DND-41 (cell line): ENCODE measurements at regions not wholly inside any gene's neighbourhood (a gene's known extent, or its start where the extent isn't known, plus 50 kb on each side); places are given as distances from the start of the nearest gene placed in this dataset.
"Not testable (repeated sequence)": the region's sequence is repeated elsewhere in the genome, so short reads cannot be mapped to it uniquely, and the experiment has no call there.

Experiments used
- ATAC-seq: fragments of 200-7000 bp; cut with Tn5 transposase; 3 replicates; pipeline ENCODE4 v1.9.1; 2021; ENCODE audit warnings: low read depth; ENCODE audit not compliant: insufficient read depth
- DNase-seq: peaks from one replicate; pipeline ENCODE4 v3.0.0-alpha.2; 2020
- H2AFZ ChIP-seq: 2 replicates; pipeline ENCODE4 v1.6.0; 2012; ENCODE audit warnings: low read depth, low read length
- H3K27ac ChIP-seq: 2 replicates; pipeline ENCODE4 v1.5.1; 2012; ENCODE audit warnings: low read length, inconsistent platforms
- H3K27me3 ChIP-seq: fragments of 200-600 bp; sonication (generic); 2 replicates; pipeline ENCODE4 v1.6.0; 2012; ENCODE audit warnings: low read length, mild to moderate bottlenecking, inconsistent platforms; ENCODE audit not compliant: insufficient read depth, poor library complexity
- H3K36me3 ChIP-seq: 2 replicates; pipeline ENCODE4 v1.5.1; 2012; ENCODE audit warnings: low read length, inconsistent platforms; ENCODE audit not compliant: insufficient read depth
- H3K4me1 ChIP-seq: 2 replicates; pipeline ENCODE4 v1.5.1; 2012; ENCODE audit warnings: mild to moderate bottlenecking, low read length; ENCODE audit not compliant: insufficient read depth
- H3K4me2 ChIP-seq: 2 replicates; pipeline ENCODE4 v1.6.0; 2012; ENCODE audit warnings: mild to moderate bottlenecking, moderate library complexity, low read length, inconsistent platforms; ENCODE audit not compliant: insufficient read depth
- H3K4me3 ChIP-seq, 2 experiments: fragments of 200-600 bp in 1 of 2; shearing (Covaris generic) in 1 of 2; 2 replicates each; pipeline ENCODE4 v1.5.1; 2012 to 2016; ENCODE audit warnings: inconsistent platforms in 2 of 2, low read length in 2 of 2, mild to moderate bottlenecking in 2 of 2, low read depth in 1 of 2, moderate library complexity in 1 of 2
- H3K79me2 ChIP-seq: 2 replicates; pipeline ENCODE4 v1.6.0; 2012; ENCODE audit warnings: low read length, inconsistent platforms; ENCODE audit not compliant: insufficient read depth
- H3K9ac ChIP-seq: 2 replicates; pipeline ENCODE4 v1.6.0; 2012; ENCODE audit warnings: low read depth, mild to moderate bottlenecking, inconsistent platforms, low read length, moderate library complexity
- H3K9me3 ChIP-seq: 2 replicates; pipeline ENCODE4 v1.5.1; 2012; ENCODE audit warnings: low read length, moderate library complexity, mild to moderate bottlenecking, inconsistent platforms; ENCODE audit not compliant: insufficient read depth, severe bottlenecking
- H4K20me1 ChIP-seq: 2 replicates; pipeline ENCODE4 v1.6.0; 2012; ENCODE audit warnings: low read length; ENCODE audit not compliant: insufficient read depth
- CTCF ChIP-seq: IDR thresholded peaks from 2 replicates; pipeline ENCODE4 v1.5.1; 2012; ENCODE audit warnings: borderline replicate concordance, low read length, moderate library complexity, mild to moderate bottlenecking; ENCODE audit not compliant: poor library complexity, severe bottlenecking; ENCODE audit errors: extremely low read depth
- EZH2 ChIP-seq: IDR thresholded peaks from 3 replicates; pipeline ENCODE4 v1.6.1; 2012; ENCODE audit warnings: borderline replicate concordance, low read depth, mild to moderate bottlenecking, moderate library complexity, low read length, inconsistent platforms; ENCODE audit not compliant: severe bottlenecking

- H3K27ac ChIP-seq, result no peak overlapping the region
- DNase-seq, result no peak
- H3K79me2 ChIP-seq, result no peaks in the 10 kb centered on the region
- H3K27me3 ChIP-seq, result no peaks in the 10 kb centered on the region
- H3K4me3 ChIP-seq, result no peak overlapping the region
- no peak overlapping the region for H3K9ac ChIP-seq
- H2AFZ ChIP-seq, result no peak overlapping the region
- H3K4me2 ChIP-seq, result no peak overlapping the region
- TF ChIP-seq EZH2, result no peak
- no peak for TF ChIP-seq CTCF
- H3K4me1 ChIP-seq, result peaks cover 11% of the 10 kb centered on the region
- no peaks in the 10 kb centered on the region for H3K36me3 ChIP-seq
- no peak for ATAC-seq
- no peaks in the 10 kb centered on the region for H3K9me3 ChIP-seq
- 0 out of 2 replicates have a peak, but pooled peaks cover 3% of the 10 kb centered on the region for H4K20me1 ChIP-seq
Observed at GRCh38 chr16:29304251-29304650, 102.3 kb downstream of the NPIPB11 start.

DNA sequence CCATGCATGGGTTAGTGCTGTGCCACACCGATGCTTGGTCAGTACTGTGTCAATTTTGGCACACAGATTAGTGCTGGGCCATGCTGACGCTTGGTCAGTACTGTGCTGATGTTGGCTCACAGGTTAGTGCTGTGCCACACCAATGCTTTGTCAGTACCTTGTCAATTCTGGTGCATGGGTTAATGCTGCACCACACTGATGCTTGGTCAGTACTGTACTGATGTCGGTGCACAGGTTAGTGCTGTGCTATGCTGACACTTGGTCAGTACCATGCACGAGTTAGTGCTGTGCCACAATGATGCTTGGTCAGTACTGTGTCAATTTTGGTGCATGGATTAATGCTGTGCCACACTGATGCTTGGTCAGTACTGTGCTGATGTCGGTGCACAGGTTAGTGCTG, 103.0 kb downstream of the NPIPB11 start:
- Histone ChIP-seq H3K79me2 (no peaks in the 10 kb centered on the region), H3K4me1 (peaks cover 11% of the 10 kb centered on the region), H3K4me2 (no peak overlapping the region), H2AFZ (no peak overlapping the region), H3K27ac (no peak overlapping the region), H4K20me1 (0 out of 2 replicates have a peak, but pooled peaks cover 3% of the 10 kb centered on the region), H3K4me3 (no peak overlapping the region), H3K9me3 (no peaks in the 10 kb centered on the region), H3K27me3 (no peaks in the 10 kb centered on the region), H3K9ac (no peak overlapping the region), H3K36me3 (no peaks in the 10 kb centered on the region)
- TF ChIP-seq CTCF (no peak), EZH2 (no peak)
- no peak for ATAC-seq
- no peak for DNase-seq

DNA sequence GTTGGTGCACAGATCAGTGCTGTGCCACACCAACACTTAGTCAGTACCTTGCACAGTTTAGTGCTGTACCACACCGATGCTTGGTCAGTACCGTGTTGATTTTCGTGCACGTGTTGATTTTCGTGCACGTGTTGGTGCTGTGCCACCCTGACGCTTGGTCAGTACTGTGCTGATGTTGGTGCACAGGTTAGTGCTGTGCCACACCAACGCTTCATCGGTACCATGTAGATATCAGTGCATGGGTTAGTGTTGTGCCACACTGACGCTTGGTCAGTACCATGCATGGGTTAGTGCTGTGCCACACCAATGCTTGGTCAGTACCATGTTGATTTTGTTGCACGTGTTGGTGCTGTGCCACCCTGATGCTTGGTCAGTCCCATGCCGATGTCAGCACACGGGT, 103.5 kb downstream of the NPIPB11 start:
- no peak overlapping the region for H3K9ac ChIP-seq
- DNase-seq, result no peak
- H3K4me1 ChIP-seq, result peaks cover 11% of the 10 kb centered on the region
- no peaks in the 10 kb centered on the region for H3K79me2 ChIP-seq
- no peaks in the 10 kb centered on the region for H3K9me3 ChIP-seq
- no peak for ATAC-seq
- no peak overlapping the region for H3K27ac ChIP-seq
- H3K36me3 ChIP-seq, result no peaks in the 10 kb centered on the region
- no peak for TF ChIP-seq CTCF
- TF ChIP-seq EZH2, result no peak
- no peak overlapping the region for H2AFZ ChIP-seq
- H3K27me3 ChIP-seq, result no peaks in the 10 kb centered on the region
- H4K20me1 ChIP-seq, result 0 out of 2 replicates have a peak, but pooled peaks cover 3% of the 10 kb centered on the region
- H3K4me3 ChIP-seq, result no peak overlapping the region
- H3K4me2 ChIP-seq, result no peak overlapping the region

GRCh38 chr16:29302433-29302832, 104.1 kb downstream of the NPIPB11 start:
- not testable (repeated sequence) for H3K9ac ChIP-seq, H3K27ac ChIP-seq, H2AFZ ChIP-seq, DNase-seq, H3K4me2 ChIP-seq, H3K79me2 ChIP-seq, H4K20me1 ChIP-seq, H3K27me3 ChIP-seq, H3K36me3 ChIP-seq, ATAC-seq, H3K4me3 ChIP-seq, H3K9me3 ChIP-seq
- H3K4me1 ChIP-seq, result peaks cover 11% of the 10 kb centered on the region

DNA sequence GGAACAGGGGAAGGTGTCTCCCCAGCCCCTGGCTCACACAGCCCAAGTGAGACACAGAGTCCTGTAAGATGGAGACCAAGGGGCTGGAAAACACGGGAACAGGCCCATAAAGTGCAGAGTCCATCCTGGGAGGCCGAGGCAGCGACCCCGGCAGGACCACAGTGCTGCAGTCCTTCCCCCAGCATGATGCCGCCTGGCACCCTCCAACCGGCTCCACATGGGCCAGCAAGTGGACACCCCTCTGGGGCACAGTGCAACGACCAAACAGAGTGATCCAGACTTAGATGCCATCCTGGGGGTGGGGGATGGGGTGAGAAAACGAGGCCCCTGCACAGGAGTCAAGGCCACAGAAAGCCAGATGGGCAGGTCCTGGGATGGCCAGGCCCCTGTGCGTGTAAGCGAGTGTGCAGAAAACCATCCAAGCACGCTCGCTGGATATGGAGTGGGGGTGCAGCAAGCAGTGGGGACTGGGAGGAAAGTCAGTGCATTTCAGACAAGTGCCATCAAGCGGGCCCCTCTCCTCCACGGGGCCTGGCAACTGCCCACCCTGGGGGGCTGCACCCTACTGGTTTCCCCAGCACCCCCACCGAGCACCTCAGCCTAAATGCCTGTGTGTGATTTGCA, 104.7 kb downstream of the NPIPB11 start:
- ATAC-seq, H3K9me3 ChIP-seq, H3K27ac ChIP-seq, H3K27me3 ChIP-seq, H3K79me2 ChIP-seq, DNase-seq, H3K9ac ChIP-seq, H3K4me3 ChIP-seq, H3K4me2 ChIP-seq, H2AFZ ChIP-seq, H4K20me1 ChIP-seq, H3K36me3 ChIP-seq: not testable (repeated sequence)
- peaks cover 11% of the 10 kb centered on the region for H3K4me1 ChIP-seq
